GM18505 (cell line): ENCODE measurements at regions not wholly inside any gene's neighbourhood (a gene's known extent, or its start where the extent isn't known, plus 50 kb on each side); places are given as distances from the start of the nearest gene placed in this dataset.
"Not testable (repeated sequence)": the region's sequence is repeated elsewhere in the genome, so short reads cannot be mapped to it uniquely, and the experiment has no call there.

Source experiments
- ATAC-seq: cut with Tn5 transposase; IDR thresholded peaks from one replicate; pipeline ENCODE4 v1.9.1; 2021; ENCODE audit not compliant: unreplicated experiment
- POLR2A ChIP-seq: IDR thresholded peaks from 4 replicates; pipeline ENCODE4 v1.6.1; 2011; ENCODE audit warnings: borderline replicate concordance; ENCODE audit not compliant: insufficient read depth, insufficient read length; ENCODE audit errors: extremely low read depth

DNA sequence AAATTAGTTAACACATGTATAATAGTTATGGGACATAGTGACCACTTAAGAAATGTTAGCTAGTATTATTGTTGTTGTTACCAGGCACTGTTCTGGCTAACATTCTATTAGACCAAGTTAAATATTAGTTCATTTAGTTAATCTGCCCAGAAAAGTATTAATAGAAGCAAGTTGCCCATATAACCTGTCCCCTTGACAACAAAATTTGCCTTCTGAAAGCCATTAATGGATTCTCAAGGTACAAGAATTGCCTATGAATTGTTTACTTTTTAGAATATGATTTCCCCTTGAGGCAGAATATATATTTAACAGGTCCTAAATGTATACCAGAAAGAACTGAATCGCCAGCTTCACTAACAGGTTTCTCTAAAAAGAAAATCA is 167.3 kb upstream of the TMCC3 start:
- no peak for TF ChIP-seq POLR2A
- no peak for ATAC-seq

DNA sequence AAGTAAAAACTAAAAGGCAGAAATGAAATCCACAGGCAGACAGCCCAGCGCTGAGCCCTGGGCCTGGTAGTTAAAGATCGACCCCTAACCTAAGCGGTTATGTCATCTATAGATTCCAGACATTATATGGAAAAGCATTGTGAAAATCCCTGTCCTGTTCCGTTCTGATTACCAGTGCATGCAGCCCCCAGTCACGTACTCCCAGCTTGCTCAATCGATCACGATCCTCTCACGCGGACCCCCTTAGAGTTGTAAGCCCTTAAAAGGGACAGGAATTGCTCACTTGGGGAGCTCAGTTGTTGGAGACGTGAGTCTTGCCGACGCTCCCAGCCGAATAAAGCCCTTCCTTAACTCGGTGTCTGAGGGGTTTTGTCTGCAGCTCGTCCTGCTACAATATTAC is 166.8 kb upstream of the TMCC3 start:
- ATAC-seq = not testable (repeated sequence)

DNA sequence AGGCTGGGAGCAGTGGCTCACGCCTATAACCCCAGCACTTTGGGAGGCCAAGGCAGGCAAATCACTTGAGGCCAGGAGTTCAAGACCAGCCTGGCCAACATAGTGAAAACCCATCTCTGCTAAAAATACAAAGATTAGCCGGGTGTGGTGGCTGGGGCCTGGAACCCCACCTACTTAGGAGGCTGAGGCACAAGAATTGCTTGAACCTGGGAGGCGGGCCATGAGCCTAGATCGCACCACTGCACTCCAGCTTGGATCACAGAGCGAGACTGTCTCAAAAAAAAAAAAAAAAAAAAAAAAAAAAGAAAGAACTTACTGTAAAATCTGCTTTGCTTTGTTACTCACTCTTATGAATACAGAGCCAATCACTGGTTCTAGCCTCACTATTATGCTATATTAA is 166.4 kb upstream of the TMCC3 start:
- ATAC-seq = not testable (repeated sequence)
- TF ChIP-seq POLR2A = peak; percentile 34

DNA sequence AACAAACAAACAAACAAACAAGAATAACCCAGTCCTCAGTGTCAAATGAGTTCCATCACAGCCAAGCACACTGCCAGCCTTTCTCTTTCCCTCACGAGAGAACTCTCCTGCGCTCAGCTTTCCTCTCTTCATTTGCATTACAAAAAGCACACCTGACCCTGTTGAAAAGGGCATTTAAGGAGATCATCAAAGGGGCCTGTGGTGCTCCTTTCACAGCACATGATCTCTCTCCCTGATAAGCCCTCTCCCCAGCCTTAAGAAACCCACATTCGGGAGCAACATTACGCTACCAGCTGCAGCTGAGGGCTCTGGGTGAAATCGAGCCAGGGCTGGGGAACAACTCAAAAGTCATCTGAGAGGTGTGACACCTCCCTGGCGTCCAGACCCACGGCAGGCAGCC is 165.6 kb upstream of the TMCC3 start:
- peak; percentile 64 for TF ChIP-seq POLR2A

DNA sequence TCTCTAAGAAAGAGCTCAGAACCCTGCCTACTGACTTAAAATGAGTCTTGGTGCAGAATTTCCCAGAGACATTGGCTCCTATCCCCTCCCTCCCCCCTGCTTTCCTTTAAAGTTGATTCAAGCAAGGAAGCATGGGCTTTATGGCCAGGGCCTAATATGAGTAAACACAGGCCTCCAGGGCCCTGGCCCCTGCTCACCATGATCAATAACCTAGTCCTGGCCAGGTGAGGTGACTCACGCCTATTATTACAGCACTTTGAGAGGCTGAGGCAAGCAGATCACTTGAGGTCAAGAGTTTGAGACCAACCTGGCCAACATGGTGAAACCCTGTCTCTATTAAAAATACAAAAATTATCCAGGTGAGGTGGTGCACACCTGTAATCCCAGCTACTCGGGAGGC is 165.1 kb upstream of the TMCC3 start:
- ATAC-seq = no peak
- no peak for TF ChIP-seq POLR2A

More for the DNA sequence above, 165.6 kb upstream of the TMCC3 start:
- ATAC-seq = no peak

DNA sequence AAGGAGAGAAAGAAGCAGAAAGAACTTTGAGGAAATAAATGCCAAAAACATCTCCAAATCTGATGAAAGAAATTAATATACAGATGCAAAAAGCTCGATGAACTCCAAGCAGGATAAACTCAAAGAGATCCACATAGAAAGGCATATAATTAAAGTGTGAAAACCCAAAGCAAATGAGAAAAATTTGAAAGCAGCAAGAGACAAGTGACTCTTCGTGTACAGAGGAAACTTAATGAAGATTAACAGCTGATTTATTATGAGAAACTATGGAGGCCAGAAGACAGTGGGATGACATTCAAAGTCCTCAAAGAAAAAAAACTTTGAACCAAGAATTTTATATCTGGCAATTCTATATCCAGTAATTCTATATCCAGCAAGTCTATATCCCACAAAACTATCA is 163.0 kb upstream of the TMCC3 start:
- TF ChIP-seq POLR2A = no peak
- ATAC-seq = no peak

DNA sequence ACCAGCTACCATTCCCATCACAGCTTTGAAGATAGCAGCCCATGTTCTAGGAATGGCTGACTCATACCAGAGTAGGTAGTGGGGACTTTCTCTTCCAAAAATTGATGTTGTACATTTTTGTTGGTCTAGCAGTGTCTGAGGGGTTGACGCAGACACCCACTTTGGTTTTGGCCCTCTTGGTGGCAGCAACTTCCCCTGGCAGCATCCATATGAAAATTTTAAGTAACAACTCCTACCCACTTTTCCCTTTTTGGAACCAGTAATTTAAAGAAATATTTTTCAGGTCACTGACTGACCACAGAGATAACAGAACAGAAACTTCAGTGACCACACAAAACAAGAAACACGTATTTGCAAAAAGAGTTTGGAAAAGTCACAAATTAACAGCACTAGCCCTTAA is 162.0 kb upstream of the TMCC3 start:
- TF ChIP-seq POLR2A = no peak
- no peak for ATAC-seq

DNA sequence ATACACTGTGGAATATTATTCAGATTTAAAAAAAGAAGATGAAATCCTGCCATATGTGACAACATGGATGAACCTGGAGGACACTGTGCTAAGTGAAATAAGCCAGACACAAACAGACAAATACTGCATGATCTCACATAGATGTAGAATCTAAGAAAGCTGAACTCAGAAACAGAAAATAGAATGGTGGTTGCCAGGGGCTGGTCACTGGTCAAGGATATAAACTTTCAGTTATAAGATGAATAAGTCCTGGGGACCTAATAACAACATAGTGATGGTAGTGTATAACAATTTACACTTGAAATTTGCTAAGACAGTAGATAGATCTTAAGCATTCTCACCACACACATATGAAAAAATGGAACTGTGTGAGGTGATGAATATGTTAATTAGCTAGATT is 161.3 kb upstream of the TMCC3 start:
- no peak for TF ChIP-seq POLR2A
- no peak for ATAC-seq

DNA sequence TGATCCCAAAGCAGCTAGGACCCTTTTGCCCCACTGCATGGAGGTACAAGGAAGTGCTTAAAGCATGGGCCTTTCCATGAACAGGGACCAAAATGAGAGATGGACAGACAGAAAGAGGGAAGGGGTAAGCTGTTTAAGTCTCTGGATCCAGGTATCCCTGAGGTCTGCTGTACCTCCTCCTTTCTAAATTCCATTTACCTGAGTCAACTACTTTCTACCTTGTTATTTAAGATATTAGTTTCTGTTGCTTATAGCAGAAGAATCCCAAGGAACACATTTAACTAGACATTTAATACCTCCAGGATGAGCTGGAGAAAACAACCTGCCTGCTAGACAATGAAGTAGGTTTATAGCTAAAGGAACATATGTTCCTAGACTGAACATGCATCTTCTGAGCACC is 157.6 kb upstream of the TMCC3 start:
- ATAC-seq = no peak
- no peak for TF ChIP-seq POLR2A

DNA sequence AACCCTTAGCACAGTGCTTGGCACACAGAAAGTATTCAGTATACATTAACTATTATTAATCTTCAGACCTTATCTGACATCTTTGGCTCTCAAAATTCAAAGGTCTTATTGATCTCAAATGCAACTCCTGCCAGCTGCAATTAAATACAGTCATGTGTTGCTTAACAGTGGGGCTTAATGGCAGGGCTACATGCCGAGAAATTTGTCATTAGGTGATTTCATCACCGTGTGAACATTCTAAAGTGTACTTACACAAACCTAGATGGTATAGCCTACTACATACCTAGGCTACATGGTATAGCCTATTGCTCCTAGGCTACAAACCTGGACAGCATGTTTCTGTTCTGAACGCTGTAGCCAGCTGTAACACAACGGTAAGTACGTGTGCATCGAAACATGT is 156.3 kb upstream of the TMCC3 start:
- ATAC-seq = no peak
- no peak for TF ChIP-seq POLR2A

DNA sequence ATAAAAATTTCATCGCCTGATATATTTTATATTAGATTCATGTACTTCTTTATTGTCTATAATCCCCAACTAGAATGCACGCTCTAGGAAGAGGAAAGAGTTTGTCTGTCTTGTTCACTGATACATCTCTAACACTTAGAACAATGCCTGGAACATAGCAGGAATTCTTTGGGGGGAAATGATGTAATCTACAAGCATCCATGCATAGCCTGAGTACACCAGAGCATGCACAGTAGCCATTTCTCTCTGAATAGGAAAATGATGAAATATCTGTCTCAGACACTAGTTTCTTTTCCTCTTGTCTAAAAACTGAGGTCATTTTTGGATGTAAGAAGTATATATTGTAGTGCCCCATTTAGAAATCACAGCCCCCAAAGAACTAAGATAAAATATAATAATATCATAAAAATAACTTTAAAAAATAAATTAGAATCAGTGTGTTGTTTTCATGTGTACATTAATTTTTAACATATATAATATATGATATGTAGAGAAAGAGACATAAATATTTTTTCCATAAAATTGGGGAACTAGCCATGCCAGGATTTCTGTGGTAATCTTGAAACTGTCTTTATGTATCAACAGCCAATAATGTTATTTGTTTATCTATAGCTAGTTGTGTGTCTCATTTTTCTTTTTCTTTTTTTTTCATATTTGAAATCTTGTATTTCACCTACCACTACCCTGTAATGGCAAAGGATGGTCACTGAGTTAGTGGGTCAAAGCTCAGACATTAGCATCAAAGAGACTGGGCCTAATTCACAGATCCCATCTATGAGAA is 155.6 kb upstream of the TMCC3 start:
- no peak for ATAC-seq
- no peak for TF ChIP-seq POLR2A

DNA sequence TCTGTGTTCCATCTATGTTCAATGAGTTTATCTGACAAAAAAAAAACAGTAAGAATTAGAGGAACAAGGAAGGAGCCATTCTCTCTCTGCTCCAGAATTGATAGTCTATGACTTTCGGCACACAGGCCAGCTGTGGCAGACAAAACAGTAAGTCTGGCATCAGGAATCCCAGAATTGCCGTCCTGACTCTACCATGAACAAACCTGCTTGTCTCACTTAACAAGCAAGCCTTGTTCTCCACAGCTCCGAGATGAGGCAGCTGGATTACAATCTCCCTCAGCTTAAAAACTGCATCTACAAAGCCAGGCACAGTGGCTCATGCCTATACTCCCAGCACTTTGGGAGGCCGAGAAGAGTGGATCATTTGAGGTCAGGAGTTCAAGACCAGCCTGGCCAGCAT is 153.6 kb upstream of the TMCC3 start:
- ATAC-seq = no peak

DNA sequence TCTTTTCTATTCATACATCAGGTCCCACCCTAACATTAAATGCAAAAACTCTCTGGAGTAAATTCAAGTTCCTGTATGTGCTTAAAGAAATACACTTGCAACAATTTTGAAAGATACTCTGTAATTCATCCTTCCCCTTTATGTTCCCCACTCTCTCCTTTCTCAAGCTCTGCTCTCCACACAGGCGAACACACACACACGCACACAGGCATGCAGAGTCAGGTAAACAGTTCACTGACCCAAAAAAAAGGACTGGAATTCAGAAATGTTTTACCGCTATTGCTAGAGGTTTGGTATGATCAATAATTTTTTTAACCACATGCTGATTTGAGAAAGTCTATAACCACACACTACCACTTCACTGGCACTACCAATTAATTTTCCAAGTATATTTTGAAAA is 152.4 kb upstream of the TMCC3 start:
- no peak for TF ChIP-seq POLR2A
- ATAC-seq = no peak

More for the DNA sequence above, 153.6 kb upstream of the TMCC3 start:
- no peak for TF ChIP-seq POLR2A

DNA sequence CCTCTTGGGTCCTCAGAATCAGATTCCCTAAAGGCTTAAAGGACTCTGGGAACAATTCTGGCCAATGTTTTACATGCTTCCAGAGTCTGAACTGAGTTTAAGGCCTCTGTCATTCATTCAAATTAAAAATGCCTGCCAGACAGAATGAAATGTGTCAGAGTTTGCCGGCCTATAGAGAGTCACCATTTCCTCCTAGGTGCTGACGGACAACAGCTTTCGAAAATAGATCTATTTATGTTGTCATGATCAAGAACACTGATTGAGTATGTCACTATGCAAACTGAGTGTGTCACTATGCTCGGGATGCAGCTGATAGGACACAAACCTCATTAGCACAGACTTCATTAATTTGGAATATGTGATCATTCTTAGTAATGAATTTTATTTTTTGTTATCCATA is 151.4 kb upstream of the TMCC3 start:
- no peak for TF ChIP-seq POLR2A
- no peak for ATAC-seq

DNA sequence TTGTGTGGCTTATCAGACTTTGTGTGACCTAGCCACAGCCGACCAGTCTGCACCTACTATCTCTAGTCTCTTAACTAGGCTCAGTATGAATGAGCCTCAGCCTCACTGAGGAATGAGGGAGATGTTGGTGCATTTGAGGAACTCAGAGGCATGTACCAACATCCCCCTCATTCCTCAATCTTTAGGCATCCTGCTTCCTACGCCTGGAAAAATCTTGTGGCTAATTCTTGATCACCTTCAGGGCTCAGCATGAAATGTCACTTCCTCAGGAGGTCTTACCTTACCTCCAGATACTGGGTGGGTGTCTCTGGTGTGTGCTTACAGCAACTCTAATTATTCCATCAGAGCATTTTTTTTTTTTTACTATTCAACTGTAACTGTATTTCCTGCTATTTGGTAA is 148.8 kb upstream of the TMCC3 start:
- TF ChIP-seq POLR2A = no peak
- ATAC-seq = no peak
